ENCODE measurements at regions not wholly inside any gene's neighbourhood (a gene's known extent, or its start where the extent isn't known, plus 50 kb on each side); places are given as distances from the start of the nearest gene placed in this dataset.

DNA sequence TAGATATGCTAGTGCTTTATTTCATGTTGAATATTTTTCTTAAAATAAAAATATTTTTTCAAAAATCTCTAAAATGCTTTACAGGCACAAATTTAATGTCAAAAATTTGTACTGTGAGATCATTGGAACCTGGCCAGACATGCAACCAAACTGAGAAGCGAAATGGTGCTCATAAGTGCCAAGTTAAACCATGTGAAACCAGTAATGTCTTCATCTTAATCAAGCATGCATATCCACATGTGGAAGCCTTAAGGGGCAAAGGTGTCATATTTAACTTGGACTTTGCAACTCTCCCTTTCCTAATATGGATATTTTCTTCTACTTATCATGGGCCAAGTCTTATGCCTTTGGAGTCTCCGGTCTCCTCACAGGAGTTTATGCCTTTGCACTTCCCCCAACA, 208.9 kb upstream of the COL8A1 start:
- Mint-ChIP-seq H3K4me3 (no peak overlapping the region), H3K36me3 (ENCODE audit: insufficient read depth in 1 of 3, low read depth in 3 of 3) (no peaks in the 10 kb centered on the region), H3K27ac (no peak overlapping the region), H3K27me3 (ENCODE audit: low read depth) (no peaks in the 10 kb centered on the region), H3K9me3 (no peaks in the 10 kb centered on the region), H3K4me1 (peaks cover 0 to 2% of the 10 kb centered on the region in 2 experiments; a peak in 1 of 4 replicates)
- Histone ChIP-seq H3K18ac (ENCODE audit: insufficient read length, low read depth, low read length) (no peak overlapping the region), H3K9me3 (ENCODE audit: control insufficient read depth, low read depth, low read length) (no peaks in the 10 kb centered on the region), H4K91ac (ENCODE audit: insufficient read length, low read depth, low read length) (no peak overlapping the region), H3K23me2 (ENCODE audit: insufficient read length, low read depth, low read length, poor library complexity, severe bottlenecking) (no peaks in the 10 kb centered on the region), H3K27me3 (ENCODE audit: insufficient read depth, low read length) (no peaks in the 10 kb centered on the region), H4K20me1 (ENCODE audit: control insufficient read depth, insufficient read depth, insufficient read length) (no peaks in the 10 kb centered on the region), H2BK120ac (ENCODE audit: low read depth, low read length, poor library complexity, severe bottlenecking) (no peak overlapping the region), H3K4me1 (ENCODE audit: insufficient read depth, low read length) (no peaks in the 10 kb centered on the region), H3K56ac (ENCODE audit: insufficient read length, low read depth, low read length) (no peak overlapping the region), H3K4me2 (ENCODE audit: insufficient read depth, insufficient read length, low read length) (no peak overlapping the region), H2BK5ac (ENCODE audit: insufficient read length, low read length) (no peak overlapping the region), H2BK20ac (ENCODE audit: low read depth, low read length, poor library complexity, severe bottlenecking) (no peak overlapping the region), H3K27ac (ENCODE audit: insufficient read length, low read depth, low read length) (no peak overlapping the region), H2BK15ac (ENCODE audit: low read depth, low read length) (no peak overlapping the region), H2AFZ (ENCODE audit: low read length) (no peak overlapping the region), H4K8ac (replicated peaks; ENCODE audit: insufficient read length, low read depth, low read length) (no peak overlapping the region), H3K79me2 (ENCODE audit: insufficient read depth, low read length) (no peaks in the 10 kb centered on the region), H2BK12ac (ENCODE audit: insufficient read length, low read depth, low read length) (no peak overlapping the region), H4K5ac (ENCODE audit: insufficient read length, low read depth, low read length) (no peak overlapping the region), H3T11ph (ENCODE audit: low read length) (no peak overlapping the region), H3K79me1 (ENCODE audit: insufficient read depth, low read depth, low read length, poor library complexity, severe bottlenecking) (no peaks in the 10 kb centered on the region), H3K4ac (ENCODE audit: low read depth, low read length) (no peak overlapping the region), H3K9ac (ENCODE audit: extremely low read depth, insufficient read length, low read length) (no peak overlapping the region), H3K23ac (ENCODE audit: insufficient read length, low read depth, low read length) (no peak overlapping the region), H3K14ac (ENCODE audit: insufficient read depth, low read length) (no peak overlapping the region), H2AK5ac (ENCODE audit: insufficient read length, low read length) (no peak overlapping the region)
- WGBS (ENCODE audit: extremely low coverage, insufficient read length, low lambda C conversion rate), result no CpG with 5 or more reads among the region's 2 CpGs
- TF ChIP-seq, protein P1, sequence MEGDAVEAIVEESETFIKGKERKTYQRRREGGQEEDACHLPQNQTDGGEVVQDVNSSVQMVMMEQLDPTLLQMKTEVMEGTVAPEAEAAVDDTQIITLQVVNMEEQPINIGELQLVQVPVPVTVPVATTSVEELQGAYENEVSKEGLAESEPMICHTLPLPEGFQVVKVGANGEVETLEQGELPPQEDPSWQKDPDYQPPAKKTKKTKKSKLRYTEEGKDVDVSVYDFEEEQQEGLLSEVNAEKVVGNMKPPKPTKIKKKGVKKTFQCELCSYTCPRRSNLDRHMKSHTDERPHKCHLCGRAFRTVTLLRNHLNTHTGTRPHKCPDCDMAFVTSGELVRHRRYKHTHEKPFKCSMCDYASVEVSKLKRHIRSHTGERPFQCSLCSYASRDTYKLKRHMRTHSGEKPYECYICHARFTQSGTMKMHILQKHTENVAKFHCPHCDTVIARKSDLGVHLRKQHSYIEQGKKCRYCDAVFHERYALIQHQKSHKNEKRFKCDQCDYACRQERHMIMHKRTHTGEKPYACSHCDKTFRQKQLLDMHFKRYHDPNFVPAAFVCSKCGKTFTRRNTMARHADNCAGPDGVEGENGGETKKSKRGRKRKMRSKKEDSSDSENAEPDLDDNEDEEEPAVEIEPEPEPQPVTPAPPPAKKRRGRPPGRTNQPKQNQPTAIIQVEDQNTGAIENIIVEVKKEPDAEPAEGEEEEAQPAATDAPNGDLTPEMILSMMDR (conservative IDR thresholded peaks at IDR 0.05), result no peak
- DNase-seq, result no peak
